Hepatocyte (in vitro differentiated cells): ENCODE measurements at regions not wholly inside any gene's neighbourhood (a gene's known extent, or its start where the extent isn't known, plus 50 kb on each side); places are given as distances from the start of the nearest gene placed in this dataset.
"Not testable (repeated sequence)": the region's sequence is repeated elsewhere in the genome, so short reads cannot be mapped to it uniquely, and the experiment has no call there.

Experiments used
- DNase-seq: peaks from one replicate; pipeline ENCODE4 v3.0.0-alpha.2; 2016; ENCODE audit warnings: low spot score
- H2AFZ ChIP-seq: fragments of 200-600 bp; sonication (generic); 2 replicates; pipeline ENCODE4 v1.6.0; 2016; ENCODE audit warnings: antibody characterized with exemption, mild to moderate bottlenecking
- H3K27ac ChIP-seq: fragments of 200-600 bp; sonication (generic); 2 replicates; pipeline ENCODE4 v1.5.1; 2016; ENCODE audit warnings: mild to moderate bottlenecking
- H3K27me3 ChIP-seq: fragments of 200-600 bp; sonication (generic); 2 replicates; pipeline ENCODE4 v1.6.1; 2016
- H3K36me3 ChIP-seq: fragments of 200-600 bp; sonication (generic); replicated peaks from 2 replicates; pipeline ENCODE4 v1.5.1; 2016; ENCODE audit warnings: low read depth; ENCODE audit not compliant: insufficient read depth
- H3K4me1 ChIP-seq: fragments of 200-600 bp; sonication (generic); 2 replicates; pipeline ENCODE4 v1.5.1; 2016; ENCODE audit warnings: mild to moderate bottlenecking, moderate library complexity; ENCODE audit not compliant: insufficient read depth
- H3K4me2 ChIP-seq: fragments of 200-600 bp; sonication (generic); 2 replicates; pipeline ENCODE4 v1.6.0; 2016
- H3K4me3 ChIP-seq: fragments of 200-600 bp; sonication (generic); 2 replicates; pipeline ENCODE4 v1.5.1; 2016; ENCODE audit warnings: mild to moderate bottlenecking
- H3K79me2 ChIP-seq: fragments of 200-600 bp; sonication (generic); 2 replicates; pipeline ENCODE4 v1.6.0; 2017; ENCODE audit warnings: mild to moderate bottlenecking
- H3K9me2 ChIP-seq: fragments of 200-600 bp; sonication (generic); replicated peaks from 2 replicates; pipeline ENCODE4 v1.6.0; 2017; ENCODE audit warnings: mild to moderate bottlenecking; ENCODE audit not compliant: insufficient read depth
- H3K9me3 ChIP-seq: fragments of 200-600 bp; sonication (generic); 2 replicates; pipeline ENCODE4 v1.5.1; 2016; ENCODE audit warnings: low read depth, mild to moderate bottlenecking
- H4K20me1 ChIP-seq: fragments of 200-600 bp; sonication (generic); 2 replicates; pipeline ENCODE4 v1.6.0; 2016; ENCODE audit warnings: mild to moderate bottlenecking; ENCODE audit not compliant: insufficient read depth, poor library complexity, severe bottlenecking
- EZH2 ChIP-seq: fragments of 200-600 bp; sonication (generic); IDR thresholded peaks from 2 replicates; pipeline ENCODE4 v1.6.1; 2016; ENCODE audit warnings: antibody characterized with exemption, mild to moderate bottlenecking, borderline replicate concordance
- EZH2phosphoT487 ChIP-seq: fragments of 200-600 bp; sonication (generic); IDR thresholded peaks from one replicate; pipeline ENCODE4 v1.6.1; 2018; ENCODE audit warnings: antibody characterized with exemption, mild to moderate bottlenecking, low read depth, moderate library complexity; ENCODE audit not compliant: unreplicated experiment, severe bottlenecking
- WGBS: methylation state at CpG from one replicate; pipeline ENCODE4 v1.1.6; 2016; ENCODE audit warnings: low lambda C conversion rate; ENCODE audit errors: missing lambda C conversion rate; 5-methylcytosine and 5-hydroxymethylcytosine counted together
- TF ChIP-seq, protein P1 (sequence below): fragments of 200-600 bp; sonication (generic); IDR thresholded peaks from 2 replicates; pipeline ENCODE4 v1.5.1; 2016; ENCODE audit warnings: antibody characterized with exemption, mild to moderate bottlenecking; ENCODE audit not compliant: poor library complexity

GRCh38 chr6:121563286-121563685, 127.8 kb downstream of the GJA1 start:
- H3K79me2 ChIP-seq = no peaks in the 10 kb centered on the region
- H3K36me3 ChIP-seq = no peaks in the 10 kb centered on the region
- H3K27ac ChIP-seq = no peak overlapping the region
- no peaks in the 10 kb centered on the region for H3K9me3 ChIP-seq
- no peaks in the 10 kb centered on the region for H4K20me1 ChIP-seq
- H3K4me1 ChIP-seq = no peaks in the 10 kb centered on the region
- DNase-seq = no peak
- WGBS = 90% methylated on average over 1 of the region's 1 CpG
- H2AFZ ChIP-seq = no peak overlapping the region
- H3K9me2 ChIP-seq = no peaks in the 10 kb centered on the region
- no peak overlapping the region for H3K4me3 ChIP-seq
- TF ChIP-seq, protein P1, sequence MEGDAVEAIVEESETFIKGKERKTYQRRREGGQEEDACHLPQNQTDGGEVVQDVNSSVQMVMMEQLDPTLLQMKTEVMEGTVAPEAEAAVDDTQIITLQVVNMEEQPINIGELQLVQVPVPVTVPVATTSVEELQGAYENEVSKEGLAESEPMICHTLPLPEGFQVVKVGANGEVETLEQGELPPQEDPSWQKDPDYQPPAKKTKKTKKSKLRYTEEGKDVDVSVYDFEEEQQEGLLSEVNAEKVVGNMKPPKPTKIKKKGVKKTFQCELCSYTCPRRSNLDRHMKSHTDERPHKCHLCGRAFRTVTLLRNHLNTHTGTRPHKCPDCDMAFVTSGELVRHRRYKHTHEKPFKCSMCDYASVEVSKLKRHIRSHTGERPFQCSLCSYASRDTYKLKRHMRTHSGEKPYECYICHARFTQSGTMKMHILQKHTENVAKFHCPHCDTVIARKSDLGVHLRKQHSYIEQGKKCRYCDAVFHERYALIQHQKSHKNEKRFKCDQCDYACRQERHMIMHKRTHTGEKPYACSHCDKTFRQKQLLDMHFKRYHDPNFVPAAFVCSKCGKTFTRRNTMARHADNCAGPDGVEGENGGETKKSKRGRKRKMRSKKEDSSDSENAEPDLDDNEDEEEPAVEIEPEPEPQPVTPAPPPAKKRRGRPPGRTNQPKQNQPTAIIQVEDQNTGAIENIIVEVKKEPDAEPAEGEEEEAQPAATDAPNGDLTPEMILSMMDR = no peak
- TF ChIP-seq EZH2phosphoT487 (no peak), EZH2 (no peak)
- no peak overlapping the region for H3K4me2 ChIP-seq
- no peaks in the 10 kb centered on the region for H3K27me3 ChIP-seq

GRCh38 chr6:121564529-121564928, 129.1 kb downstream of the GJA1 start:
- H3K4me1 ChIP-seq, H3K27ac ChIP-seq: not testable (repeated sequence)

DNA sequence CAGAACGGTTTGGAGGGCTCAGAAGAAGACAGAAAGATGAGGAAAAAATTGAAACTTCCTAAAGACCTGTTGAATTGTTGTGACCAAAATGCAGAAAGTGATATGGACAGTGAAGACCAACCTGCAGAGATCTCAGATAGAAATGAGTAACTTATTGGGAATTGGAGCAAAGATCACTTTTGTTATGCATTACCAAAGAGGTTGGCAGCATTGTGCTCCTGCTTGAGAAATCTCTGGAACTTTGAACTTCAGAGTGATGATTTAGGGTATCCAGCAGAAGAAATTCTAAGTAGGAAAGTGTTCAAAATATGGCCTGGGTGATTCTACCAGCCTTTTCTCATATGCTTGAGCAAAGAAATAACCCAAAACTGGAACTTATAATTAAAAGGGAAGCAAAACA, 136.0 kb downstream of the GJA1 start:
- Histone ChIP-seq H3K4me1 (peaks cover 7% of the 10 kb centered on the region), H3K9me3 (no peaks in the 10 kb centered on the region), H3K9me2 (no peaks in the 10 kb centered on the region), H3K27me3 (no peaks in the 10 kb centered on the region), H2AFZ (no peak overlapping the region), H3K36me3 (no peaks in the 10 kb centered on the region), H4K20me1 (no peaks in the 10 kb centered on the region), H3K4me3 (no peak overlapping the region), H3K27ac (no peak overlapping the region), H3K79me2 (no peaks in the 10 kb centered on the region), H3K4me2 (no peak overlapping the region)
- WGBS = 92% methylated on average over 1 of the region's 1 CpG
- DNase-seq = no peak
- no peak for TF ChIP-seq EZH2
- no peak for TF ChIP-seq EZH2phosphoT487
- TF ChIP-seq, protein P1 = no peak

More at GRCh38 chr6:121564529-121564928, 129.1 kb downstream of the GJA1 start:
- not testable (repeated sequence) for DNase-seq, H3K4me2 ChIP-seq, H3K9me2 ChIP-seq, H3K4me3 ChIP-seq, H3K27me3 ChIP-seq, H3K79me2 ChIP-seq, H4K20me1 ChIP-seq, H3K36me3 ChIP-seq, H2AFZ ChIP-seq, H3K9me3 ChIP-seq
- 94% methylated on average over 5 of the region's 5 CpGs for WGBS

DNA sequence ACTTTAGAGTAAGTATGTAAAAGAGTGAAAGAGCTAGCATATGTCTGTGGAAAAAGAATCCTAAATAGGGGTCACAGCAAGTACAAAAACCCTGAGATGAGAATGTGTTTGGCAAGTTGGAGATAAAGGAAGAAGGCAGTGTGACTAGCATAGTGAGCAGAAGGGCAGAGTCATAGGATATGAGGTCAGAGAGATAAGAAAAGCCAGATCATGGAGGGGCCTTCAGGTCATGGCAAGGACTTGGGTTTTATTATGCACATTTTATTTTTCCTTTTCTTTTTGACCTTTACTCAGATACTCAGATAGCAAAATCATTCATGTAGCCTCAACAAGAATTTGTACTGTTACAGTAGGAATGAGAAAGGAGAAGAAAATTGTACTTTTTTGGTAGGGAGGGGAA, 138.0 kb downstream of the GJA1 start:
- no peaks in the 10 kb centered on the region for H3K27me3 ChIP-seq
- H4K20me1 ChIP-seq = no peaks in the 10 kb centered on the region
- H3K9me2 ChIP-seq = no peaks in the 10 kb centered on the region
- peak overlapping the region; percentile 39 for H3K27ac ChIP-seq
- H2AFZ ChIP-seq = no peak overlapping the region
- no peak overlapping the region for H3K4me2 ChIP-seq
- DNase-seq = no peak
- H3K36me3 ChIP-seq = no peaks in the 10 kb centered on the region
- no peaks in the 10 kb centered on the region for H3K9me3 ChIP-seq
- H3K4me1 ChIP-seq = peaks cover 7% of the 10 kb centered on the region
- no peaks in the 10 kb centered on the region for H3K79me2 ChIP-seq
- TF ChIP-seq EZH2phosphoT487 = no peak
- TF ChIP-seq EZH2 = no peak
- TF ChIP-seq, protein P1 = no peak
- no peak overlapping the region for H3K4me3 ChIP-seq
